IPS-20b (cell line): ENCODE measurements at regions not wholly inside any gene's neighbourhood (a gene's known extent, or its start where the extent isn't known, plus 50 kb on each side); places are given as distances from the start of the nearest gene placed in this dataset.
A peak's percentile ranks its signal among the peaks of the same experiment; 100 is the strongest.
"Not testable (repeated sequence)": the region's sequence is repeated elsewhere in the genome, so short reads cannot be mapped to it uniquely, and the experiment has no call there.

Source experiments
- H3K27ac ChIP-seq: one replicate; pipeline ENCODE4 v1.5.1; 2013; ENCODE audit warnings: low read length
- H3K27me3 ChIP-seq: 2 replicates; pipeline ENCODE4 v1.6.1; 2013; ENCODE audit warnings: mild to moderate bottlenecking, low read length, inconsistent platforms; ENCODE audit not compliant: insufficient read depth
- H3K36me3 ChIP-seq: 2 replicates; pipeline ENCODE4 v1.6.1; 2013; ENCODE audit warnings: low read depth, mild to moderate bottlenecking, inconsistent platforms, low read length, moderate library complexity; ENCODE audit not compliant: insufficient read depth
- H3K4me1 ChIP-seq: 2 replicates; pipeline ENCODE4 v1.6.1; 2013; ENCODE audit warnings: mild to moderate bottlenecking, control low read depth, inconsistent platforms, low read length, moderate library complexity; ENCODE audit not compliant: insufficient read depth
- H3K4me3 ChIP-seq: 2 replicates; pipeline ENCODE4 v1.5.1; 2013; ENCODE audit warnings: mild to moderate bottlenecking, low read length, inconsistent platforms
- H3K9ac ChIP-seq: 2 replicates; pipeline ENCODE4 v1.6.1; 2013; ENCODE audit warnings: low read depth, mild to moderate bottlenecking, inconsistent platforms, low read length, moderate library complexity
- H3K9me3 ChIP-seq: 2 replicates; pipeline ENCODE4 v1.6.1; 2013; ENCODE audit warnings: mild to moderate bottlenecking, low read depth, low read length, inconsistent platforms; ENCODE audit not compliant: insufficient read depth

GRCh38 chr5:21419383-21419782 lies 1431.4 kb upstream of the CDH18 start:
- no peaks in the 10 kb centered on the region for H3K27me3 ChIP-seq
- no peaks in the 10 kb centered on the region for H3K9me3 ChIP-seq
- H3K27ac ChIP-seq, result no peak overlapping the region
- H3K4me1 ChIP-seq, result no peaks in the 10 kb centered on the region
- H3K9ac ChIP-seq, result no peak overlapping the region
- H3K36me3 ChIP-seq, result no peaks in the 10 kb centered on the region
- no peak overlapping the region for H3K4me3 ChIP-seq

GRCh38 chr5:21402089-21402488 lies 1414.1 kb upstream of the CDH18 start:
- not testable (repeated sequence) for H3K9ac ChIP-seq, H3K9me3 ChIP-seq, H3K27me3 ChIP-seq, H3K4me1 ChIP-seq, H3K4me3 ChIP-seq, H3K27ac ChIP-seq, H3K36me3 ChIP-seq

DNA sequence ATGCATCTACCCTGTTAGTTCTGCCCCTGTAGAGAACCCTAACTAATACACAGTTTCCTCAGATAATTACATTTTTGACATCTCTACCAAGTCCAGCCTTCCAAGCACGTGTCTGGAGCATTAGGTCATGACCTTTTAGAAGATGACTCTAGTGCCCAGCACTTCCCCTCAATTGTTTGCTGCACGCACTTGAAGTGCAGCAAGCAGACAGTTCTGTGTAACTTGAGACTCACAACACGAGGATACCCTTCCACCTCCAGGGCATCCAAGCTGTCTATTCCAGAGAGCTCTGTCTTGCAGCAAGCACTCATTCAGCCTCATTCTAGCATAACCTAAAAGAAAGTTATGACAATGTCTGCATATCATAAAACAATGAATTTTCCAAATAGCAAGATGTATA lies 1410.5 kb upstream of the CDH18 start:
- H3K9ac ChIP-seq, result no peak overlapping the region
- no peak overlapping the region for H3K4me3 ChIP-seq
- no peaks in the 10 kb centered on the region for H3K4me1 ChIP-seq
- H3K36me3 ChIP-seq, result no peaks in the 10 kb centered on the region
- H3K27me3 ChIP-seq, result no peaks in the 10 kb centered on the region
- no peak overlapping the region for H3K27ac ChIP-seq
- H3K9me3 ChIP-seq, result no peaks in the 10 kb centered on the region

GRCh38 chr5:21397693-21398092 lies 1409.7 kb upstream of the CDH18 start:
- H3K9ac ChIP-seq, result no peak overlapping the region

DNA sequence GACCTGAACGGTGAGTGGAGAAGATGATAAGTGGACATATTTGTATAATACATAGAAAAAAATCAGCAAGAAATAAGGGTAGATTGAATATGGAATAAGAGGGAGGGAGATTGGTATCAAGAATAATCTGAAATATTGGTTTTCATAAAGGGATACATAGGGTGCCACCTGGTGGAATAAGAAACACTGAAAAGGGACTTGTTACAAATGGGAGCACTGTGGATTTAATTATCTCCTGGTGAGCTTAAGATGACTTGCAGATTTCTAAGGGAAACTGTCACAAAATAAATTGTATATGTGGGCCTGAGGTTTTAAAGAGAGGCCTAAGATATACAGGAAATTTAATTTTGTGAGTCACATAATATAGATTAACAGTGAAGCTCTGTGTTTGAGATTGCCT lies 1403.5 kb upstream of the CDH18 start:
- no peaks in the 10 kb centered on the region for H3K36me3 ChIP-seq
- no peak overlapping the region for H3K9ac ChIP-seq
- no peaks in the 10 kb centered on the region for H3K4me1 ChIP-seq
- no peak overlapping the region for H3K4me3 ChIP-seq
- no peaks in the 10 kb centered on the region for H3K9me3 ChIP-seq
- H3K27ac ChIP-seq, result no peak overlapping the region
- H3K27me3 ChIP-seq, result no peaks in the 10 kb centered on the region

More at GRCh38 chr5:21397693-21398092, 1409.7 kb upstream of the CDH18 start:
- Histone ChIP-seq H3K27ac (no peak overlapping the region), H3K27me3 (no peaks in the 10 kb centered on the region), H3K9me3 (no peaks in the 10 kb centered on the region), H3K4me1 (no peaks in the 10 kb centered on the region), H3K36me3 (no peaks in the 10 kb centered on the region), H3K4me3 (no peak overlapping the region)

DNA sequence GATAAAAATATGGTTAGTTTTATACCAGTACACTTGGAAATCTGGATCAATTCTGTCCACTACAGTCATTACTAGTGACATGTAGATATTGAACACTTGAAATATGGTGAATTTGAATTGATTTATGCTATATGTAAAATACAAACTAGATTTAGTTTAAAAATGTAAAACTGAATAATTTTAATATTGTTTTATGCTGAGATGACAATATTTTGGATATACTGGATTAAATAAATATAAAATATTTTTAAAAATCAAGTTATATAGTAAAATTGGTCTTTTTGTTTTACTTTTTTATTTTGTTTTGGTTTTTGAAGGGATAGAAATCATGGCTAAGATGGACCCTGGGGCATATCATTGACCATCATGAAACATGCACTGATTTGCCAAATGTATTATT lies 1372.8 kb upstream of the CDH18 start:
- not testable (repeated sequence) for H3K4me3 ChIP-seq, H3K27me3 ChIP-seq, H3K36me3 ChIP-seq, H3K4me1 ChIP-seq, H3K9me3 ChIP-seq, H3K9ac ChIP-seq, H3K27ac ChIP-seq

DNA sequence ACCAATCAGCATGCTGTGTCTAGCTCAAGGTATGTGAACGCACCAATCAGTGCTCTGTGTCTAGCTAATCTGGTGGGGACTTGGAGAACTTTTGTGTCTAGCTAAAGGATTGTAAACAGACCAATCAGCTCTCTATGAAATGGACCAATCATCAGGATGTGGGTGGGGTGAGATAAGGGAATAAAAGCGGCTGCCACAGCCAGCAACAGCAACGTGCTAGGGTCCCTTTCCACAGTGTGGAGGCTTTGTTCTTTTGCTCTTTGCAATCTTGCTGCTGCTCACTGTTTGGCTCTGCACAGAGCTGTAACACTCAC lies 1353.9 kb upstream of the CDH18 start:
- H3K4me3 ChIP-seq, result peak overlapping the region; percentile 56
- not testable (repeated sequence) for H3K4me1 ChIP-seq, H3K27ac ChIP-seq, H3K9ac ChIP-seq, H3K9me3 ChIP-seq, H3K27me3 ChIP-seq, H3K36me3 ChIP-seq

- not testable (repeated sequence) for H3K27ac ChIP-seq, H3K27me3 ChIP-seq, H3K9ac ChIP-seq, H3K36me3 ChIP-seq, H3K9me3 ChIP-seq, H3K4me1 ChIP-seq
- H3K4me3 ChIP-seq, result peak overlapping the region; percentile 56; the same call in 1 of the 2 replicates
Measured at GRCh38 chr5:21341203-21341947, 1353.4 kb upstream of the CDH18 start.

DNA sequence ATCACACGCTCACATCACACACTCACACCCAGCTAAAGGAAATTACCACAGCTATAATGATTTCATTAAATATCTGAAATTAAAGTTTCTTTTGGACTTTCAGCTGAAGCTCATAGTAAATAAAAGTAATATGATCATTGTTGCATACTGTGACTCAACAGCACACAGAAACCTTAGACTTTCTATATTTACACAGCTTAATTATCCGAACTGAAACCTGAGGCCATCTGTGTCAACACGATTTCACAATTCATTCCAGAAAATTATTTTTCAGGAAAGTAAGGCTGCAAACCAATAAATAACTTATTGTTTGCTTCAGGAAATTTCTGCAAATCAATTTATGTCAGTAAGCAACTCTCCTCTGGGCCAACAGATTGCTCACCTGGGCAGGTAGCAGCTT lies 1352.2 kb upstream of the CDH18 start:
- not testable (repeated sequence) for H3K36me3 ChIP-seq, H3K27me3 ChIP-seq, H3K9ac ChIP-seq, H3K4me1 ChIP-seq, H3K4me3 ChIP-seq, H3K27ac ChIP-seq, H3K9me3 ChIP-seq

GRCh38 chr5:21336478-21336877 lies 1348.5 kb upstream of the CDH18 start:
- not testable (repeated sequence) for H3K27ac ChIP-seq, H3K9ac ChIP-seq, H3K36me3 ChIP-seq, H3K9me3 ChIP-seq, H3K4me3 ChIP-seq, H3K27me3 ChIP-seq, H3K4me1 ChIP-seq

- H3K27ac ChIP-seq, H3K9me3 ChIP-seq, H3K27me3 ChIP-seq, H3K36me3 ChIP-seq, H3K4me1 ChIP-seq, H3K9ac ChIP-seq, H3K4me3 ChIP-seq: not testable (repeated sequence)
Measured at GRCh38 chr5:21315376-21315775, 1327.4 kb upstream of the CDH18 start.

- H3K4me3 ChIP-seq, H3K27me3 ChIP-seq: not testable (repeated sequence)
Measured at GRCh38 chr5:21301205-21301604, 1313.2 kb upstream of the CDH18 start.

GRCh38 chr5:21274361-21274760 lies 1286.4 kb upstream of the CDH18 start:
- not testable (repeated sequence) for H3K4me3 ChIP-seq, H3K36me3 ChIP-seq, H3K27me3 ChIP-seq, H3K4me1 ChIP-seq, H3K9ac ChIP-seq, H3K9me3 ChIP-seq, H3K27ac ChIP-seq

More at GRCh38 chr5:21301205-21301604, 1313.2 kb upstream of the CDH18 start:
- not testable (repeated sequence) for H3K36me3 ChIP-seq, H3K4me1 ChIP-seq, H3K9ac ChIP-seq, H3K27ac ChIP-seq, H3K9me3 ChIP-seq
